ENCODE measurements at regions not wholly inside any gene's neighbourhood (a gene's known extent, or its start where the extent isn't known, plus 50 kb on each side); places are given as distances from the start of the nearest gene placed in this dataset.

- TF ChIP-seq CTCF (IDR thresholded peaks at IDR 0.05; ENCODE audit: borderline replicate concordance, extremely low read depth, low read length, poor library complexity, severe bottlenecking) (no peak), EZH2 (IDR thresholded peaks at IDR 0.05; ENCODE audit: borderline replicate concordance, low read depth, low read length, severe bottlenecking) (no peak)
Observed at GRCh38 chr2:105677901-105678300, 66.8 kb upstream of the NCK2 start.
